Right lung (tissue), 2 donors: ENCODE measurements at regions not wholly inside any gene's neighbourhood (a gene's known extent, or its start where the extent isn't known, plus 50 kb on each side); places are given as distances from the start of the nearest gene placed in this dataset.
"Not testable (repeated sequence)": the region's sequence is repeated elsewhere in the genome, so short reads cannot be mapped to it uniquely, and the experiment has no call there.

Experiments
- DNase-seq, 2 donors: peaks; one replicate each; pipeline ENCODE4 v3.0.0-alpha.2; 2013

DNA sequence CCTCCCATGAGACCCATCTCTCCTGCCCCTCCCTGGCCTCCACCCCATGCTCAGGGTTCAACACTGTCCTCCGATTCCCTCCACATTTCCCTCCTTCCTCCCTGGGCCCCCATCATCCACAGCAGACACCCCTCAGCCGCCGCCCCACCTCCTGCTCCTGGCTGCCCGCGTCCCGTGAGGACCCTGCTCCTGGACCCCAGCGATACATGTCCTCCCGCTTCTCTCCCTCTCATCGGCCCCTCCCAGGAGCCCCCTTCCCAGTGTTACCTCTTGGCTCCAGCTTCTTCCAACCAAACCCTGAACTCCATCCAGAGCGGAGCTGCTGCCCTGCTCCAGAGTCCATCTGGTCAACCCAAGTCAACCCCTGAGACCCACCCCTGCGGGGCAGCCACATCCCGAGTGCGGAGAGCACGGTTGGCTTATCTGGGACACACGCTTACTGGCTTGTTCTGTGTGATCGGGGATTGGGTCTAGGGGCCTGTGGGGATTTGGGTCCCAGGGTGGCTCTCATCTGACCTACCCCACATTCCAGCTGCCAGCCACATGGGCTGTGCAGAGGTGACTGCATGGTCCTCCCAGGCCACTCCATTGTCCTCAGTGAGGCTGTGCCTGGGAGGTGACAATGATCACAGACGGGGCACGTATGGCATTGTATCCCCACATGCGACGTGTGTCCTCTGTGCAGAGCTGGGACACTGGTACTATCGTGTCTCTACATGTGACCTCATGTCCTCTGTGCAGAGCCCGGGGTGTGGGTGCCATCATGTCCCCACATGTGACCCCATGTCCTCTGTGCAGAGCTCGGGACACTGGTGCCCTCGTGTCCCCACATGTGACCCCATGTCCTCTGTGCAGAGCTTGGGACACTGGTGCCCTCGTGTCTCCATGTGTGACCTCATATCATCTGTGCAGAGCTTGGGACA is 333.6 kb downstream of the ADGRD1 start:
- DNase-seq, result no peak

DNA sequence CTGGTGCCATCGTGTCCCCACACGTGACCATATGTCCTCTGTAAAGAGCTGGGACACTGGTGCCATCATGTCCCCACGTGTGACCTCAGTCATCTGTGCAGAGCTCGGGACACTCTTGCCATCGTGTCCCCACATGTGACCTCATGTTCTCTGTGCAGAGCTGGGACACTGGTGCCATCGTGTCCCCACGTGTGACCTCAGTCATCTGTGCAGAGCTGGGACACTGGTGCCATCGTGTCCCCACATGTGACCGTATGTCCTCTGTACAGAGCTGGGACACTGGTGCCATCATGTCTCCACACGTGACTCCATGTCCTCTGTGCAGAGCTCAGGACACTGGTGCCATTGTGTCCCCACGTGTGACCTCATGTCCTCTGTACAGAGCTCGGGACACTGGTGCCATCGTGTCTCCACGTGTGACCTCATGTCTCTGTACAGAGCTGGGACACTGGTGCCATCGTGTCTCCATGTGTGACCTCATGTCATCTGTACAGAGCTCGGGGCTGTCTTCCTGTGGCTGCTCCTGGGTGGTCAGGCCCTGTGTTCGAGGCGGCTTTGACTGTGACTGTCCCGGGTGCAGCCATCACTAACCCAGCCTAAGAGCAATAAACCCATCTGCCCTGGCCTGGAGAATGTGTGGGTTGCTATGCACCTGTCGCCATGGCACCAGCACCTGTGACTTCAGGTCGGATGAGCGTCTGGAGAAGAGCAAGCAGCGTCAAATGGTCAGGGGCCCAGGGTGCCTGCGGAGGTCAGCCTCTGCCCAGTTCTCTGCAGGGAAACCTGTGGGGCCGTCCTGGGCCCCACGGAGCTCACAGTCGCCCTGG is 334.4 kb downstream of the ADGRD1 start:
- no peak for DNase-seq

DNA sequence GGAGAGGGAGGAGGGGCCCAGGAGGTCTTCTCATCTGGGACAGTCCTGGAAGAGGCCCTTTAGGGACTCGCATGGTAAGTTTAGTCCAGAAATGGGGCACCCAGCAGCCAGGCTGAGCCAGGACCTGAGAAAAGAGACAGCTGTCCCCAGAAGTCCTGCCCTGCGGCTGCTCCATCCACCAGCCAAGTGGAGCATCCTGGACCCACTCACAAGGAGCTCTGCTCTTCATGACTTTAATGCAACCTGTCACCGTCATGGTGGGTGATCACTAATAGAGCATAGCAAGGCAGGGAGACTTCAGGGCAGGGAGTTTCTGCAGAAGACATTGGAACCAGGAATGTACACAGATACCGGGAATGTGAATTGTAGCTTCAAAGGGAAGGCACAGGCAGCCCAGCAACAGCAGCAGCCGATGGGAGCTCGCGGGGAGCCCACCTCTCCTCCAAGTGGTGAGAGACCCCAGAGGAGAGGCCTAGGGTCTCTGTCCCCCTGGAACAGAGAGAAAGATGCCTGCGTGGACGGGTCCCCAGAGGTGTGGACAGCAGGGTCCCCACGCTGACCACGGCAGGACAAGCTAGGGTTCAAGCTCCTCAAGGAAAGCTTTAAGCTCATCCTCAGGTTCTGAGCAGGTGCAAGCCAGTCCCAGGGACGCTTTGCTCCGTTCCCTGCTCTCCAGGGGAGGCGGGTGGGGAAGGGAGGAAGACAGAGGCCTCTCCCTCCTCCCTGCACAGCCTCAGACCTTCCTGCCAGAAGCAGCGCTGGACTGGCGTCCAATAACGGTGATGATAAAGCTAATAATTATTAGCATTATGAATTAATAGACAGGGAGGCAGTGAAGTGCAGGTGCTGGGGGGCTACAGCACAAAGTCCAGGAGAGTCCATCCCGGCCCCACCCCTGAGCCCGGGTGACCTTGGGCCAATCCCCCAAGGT is 335.3 kb downstream of the ADGRD1 start:
- DNase-seq, result not testable (repeated sequence)

DNA sequence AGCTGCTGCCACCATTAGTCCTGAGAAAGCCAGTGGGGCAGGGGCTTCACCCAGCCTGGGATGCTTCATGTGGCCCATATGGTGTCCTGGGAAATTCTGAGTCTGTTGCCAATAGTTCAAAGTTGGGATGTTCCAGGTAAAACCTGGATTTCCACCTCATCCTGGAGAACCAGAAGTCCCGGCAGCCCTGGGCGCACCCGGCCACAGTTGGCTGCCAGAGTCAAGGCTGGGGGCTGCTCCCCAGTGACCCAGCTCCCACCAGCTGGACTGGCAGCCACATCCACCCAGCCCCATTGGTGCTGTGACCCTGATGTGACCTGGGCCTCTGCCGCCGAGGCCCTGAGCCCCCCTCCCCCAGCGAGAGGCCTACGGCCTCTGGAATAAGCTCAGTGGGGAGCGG is 336.1 kb downstream of the ADGRD1 start:
- DNase-seq, result not testable (repeated sequence)

DNA sequence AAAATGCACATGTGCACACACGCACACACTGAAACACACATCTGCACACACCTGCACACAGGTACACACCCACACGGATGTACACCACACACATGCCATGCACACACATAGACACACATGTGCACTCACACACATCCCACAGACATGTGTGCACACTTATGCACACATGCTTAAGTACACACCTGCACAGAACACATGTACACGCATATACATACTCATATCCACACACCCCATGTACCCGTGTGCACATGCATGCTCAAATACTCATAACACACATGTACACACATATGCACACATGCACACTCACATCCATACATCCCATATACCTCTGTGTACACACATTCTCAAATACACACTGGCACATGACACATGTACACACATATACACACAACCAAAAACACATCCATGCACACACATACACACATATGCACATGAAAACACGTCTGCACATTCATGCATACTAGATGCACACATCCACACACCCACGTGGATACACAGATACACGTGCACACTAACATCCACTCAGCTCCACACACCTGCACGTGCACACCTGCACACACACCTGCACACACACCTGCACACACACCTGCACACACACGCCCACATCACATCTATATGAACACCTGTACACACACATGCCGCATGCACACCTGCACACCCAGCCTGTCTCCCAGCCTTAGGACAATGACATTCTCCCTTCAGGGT is 336.7 kb downstream of the ADGRD1 start:
- no peak for DNase-seq

DNA sequence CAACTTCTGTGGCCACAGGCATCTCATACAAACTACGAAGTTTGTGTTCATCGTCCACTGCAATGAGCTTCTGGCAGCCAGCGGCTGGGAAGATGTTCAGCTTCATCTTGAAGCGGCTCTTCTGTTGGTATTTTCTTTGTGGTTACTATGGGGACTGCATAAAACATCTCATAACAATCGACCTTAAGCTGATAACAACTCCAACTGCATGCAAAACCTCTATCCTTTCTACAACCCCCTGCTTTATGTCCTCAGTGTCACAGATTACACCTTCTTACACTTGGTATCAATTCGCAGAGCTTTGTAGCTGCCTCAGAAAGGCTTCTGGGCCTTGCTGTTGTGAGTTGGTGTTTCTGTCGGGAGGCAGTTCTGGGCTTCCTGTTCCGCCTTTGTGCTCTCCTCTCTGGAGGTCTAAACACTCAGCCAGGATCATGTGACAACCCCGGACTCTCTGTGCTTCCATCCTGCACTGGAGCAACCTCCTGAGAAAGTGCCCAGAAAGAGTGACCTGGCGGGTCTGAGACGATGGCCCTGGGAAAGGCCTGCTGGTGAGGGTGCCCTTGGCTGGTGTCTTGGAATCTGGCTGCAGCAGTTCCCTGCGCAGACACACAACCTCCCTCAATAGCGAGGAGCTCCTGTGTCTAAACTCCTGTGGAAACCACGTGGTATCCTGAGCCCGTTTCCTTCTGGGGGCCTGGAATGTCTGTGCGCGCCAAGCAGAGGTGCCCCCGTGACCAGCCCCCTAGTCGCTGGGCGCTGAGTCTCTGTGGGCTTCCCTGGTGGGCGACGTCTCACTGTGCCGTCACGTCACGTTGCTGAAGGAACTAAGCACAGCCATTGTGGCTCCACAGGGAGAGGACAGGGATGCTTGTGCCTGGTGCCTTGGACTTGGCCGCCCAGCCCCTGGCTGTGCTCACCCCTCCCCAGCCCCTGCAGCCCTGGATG is 339.6 kb downstream of the ADGRD1 start:
- not testable (repeated sequence) for DNase-seq

DNA sequence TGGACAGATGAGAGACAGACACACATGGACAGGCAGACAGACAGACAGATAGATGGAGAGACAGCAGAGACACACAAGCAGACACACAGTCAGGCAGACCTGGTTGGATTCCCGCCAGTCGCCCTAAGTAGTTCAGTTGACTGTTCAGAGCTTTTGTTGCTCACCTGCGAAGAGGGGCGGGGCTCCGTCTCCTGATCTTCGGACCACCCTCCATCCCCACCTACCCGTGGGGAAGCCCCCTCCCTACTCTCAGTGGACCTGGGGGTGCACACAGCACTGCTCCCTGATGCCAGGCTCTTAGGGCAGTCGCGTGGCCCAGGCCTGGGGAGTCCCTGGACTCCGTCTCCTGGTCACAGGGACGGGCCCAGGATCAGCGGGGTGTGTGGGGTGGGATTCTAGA is 341.0 kb downstream of the ADGRD1 start:
- not testable (repeated sequence) for DNase-seq

DNA sequence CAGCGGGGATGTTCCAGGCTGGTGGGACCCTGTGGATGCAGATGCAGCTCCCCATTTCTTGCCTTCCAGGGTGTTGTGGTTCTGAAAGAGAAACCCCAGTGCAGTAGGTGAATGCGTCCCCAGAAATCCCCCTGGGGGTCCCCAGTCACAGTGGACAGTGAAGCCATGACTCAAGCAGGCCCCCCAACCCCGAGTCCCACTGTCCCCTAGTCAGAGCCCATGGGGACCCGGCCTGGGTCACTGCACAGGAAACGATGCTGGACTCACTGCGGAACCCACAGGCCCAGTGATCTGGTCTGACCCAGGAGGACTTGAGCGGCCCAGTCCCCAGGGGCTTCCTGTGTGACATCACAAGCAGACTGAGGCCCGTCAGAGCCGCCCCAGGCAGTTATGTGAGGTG is 341.4 kb downstream of the ADGRD1 start:
- DNase-seq, result not testable (repeated sequence)

DNA sequence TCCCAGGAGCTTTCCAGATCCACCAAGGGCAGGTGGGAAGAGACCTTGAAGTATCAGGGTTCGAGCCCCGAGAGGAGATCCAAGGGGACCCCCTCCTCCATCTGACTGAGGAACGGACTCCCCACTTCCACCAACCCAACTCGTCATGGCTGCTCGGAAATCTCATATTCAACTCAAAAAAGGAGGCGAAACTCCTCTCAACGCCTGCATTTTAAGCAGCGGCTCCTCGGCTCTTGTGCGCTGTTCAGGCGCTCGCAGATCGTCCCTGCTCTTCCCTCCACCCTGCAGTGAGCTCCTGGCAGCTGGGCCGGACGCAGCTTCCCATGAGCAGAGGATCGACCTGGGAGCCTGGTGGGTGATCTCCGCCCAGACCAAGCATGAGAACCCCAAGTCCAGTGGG is 341.9 kb downstream of the ADGRD1 start:
- not testable (repeated sequence) for DNase-seq

DNA sequence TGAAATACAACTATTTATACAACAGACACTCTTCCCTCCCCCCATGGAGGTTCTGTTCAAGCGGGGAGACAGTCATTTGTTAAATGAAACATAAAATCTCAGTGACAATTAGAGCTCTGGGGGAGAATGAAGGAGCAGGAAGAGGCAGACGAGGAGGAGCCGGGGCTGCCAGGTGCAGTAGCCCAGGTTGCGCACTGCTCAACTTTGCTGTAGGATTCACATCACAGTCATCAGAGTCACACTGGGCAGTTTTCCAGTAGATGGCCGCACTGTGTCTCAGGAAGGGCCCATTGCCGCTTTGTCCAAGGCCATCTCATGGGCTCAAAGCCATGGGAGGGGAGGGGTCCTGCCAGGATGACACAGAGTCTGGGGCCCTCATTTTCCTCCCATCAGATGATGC is 342.4 kb downstream of the ADGRD1 start:
- not testable (repeated sequence) for DNase-seq

DNA sequence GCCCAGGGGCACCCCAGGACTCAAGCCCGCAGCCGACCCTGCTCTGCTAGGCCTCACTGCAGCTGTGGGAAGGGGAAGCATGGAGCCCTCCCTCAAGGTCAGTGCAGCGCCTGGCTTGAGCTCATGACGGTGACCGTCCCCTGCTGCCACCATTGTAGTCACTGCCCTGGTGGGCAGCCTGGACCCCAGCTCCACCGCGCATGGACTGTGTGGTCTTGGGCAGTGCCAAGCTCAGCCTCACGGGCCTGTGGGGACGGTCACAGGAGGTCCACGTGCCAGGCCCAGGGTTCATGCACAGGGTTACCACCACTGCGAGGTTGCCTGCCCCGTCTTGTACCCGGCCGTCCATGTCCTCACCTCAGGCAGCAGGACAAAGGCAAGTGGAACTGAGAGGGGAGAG is 342.9 kb downstream of the ADGRD1 start:
- not testable (repeated sequence) for DNase-seq

DNA sequence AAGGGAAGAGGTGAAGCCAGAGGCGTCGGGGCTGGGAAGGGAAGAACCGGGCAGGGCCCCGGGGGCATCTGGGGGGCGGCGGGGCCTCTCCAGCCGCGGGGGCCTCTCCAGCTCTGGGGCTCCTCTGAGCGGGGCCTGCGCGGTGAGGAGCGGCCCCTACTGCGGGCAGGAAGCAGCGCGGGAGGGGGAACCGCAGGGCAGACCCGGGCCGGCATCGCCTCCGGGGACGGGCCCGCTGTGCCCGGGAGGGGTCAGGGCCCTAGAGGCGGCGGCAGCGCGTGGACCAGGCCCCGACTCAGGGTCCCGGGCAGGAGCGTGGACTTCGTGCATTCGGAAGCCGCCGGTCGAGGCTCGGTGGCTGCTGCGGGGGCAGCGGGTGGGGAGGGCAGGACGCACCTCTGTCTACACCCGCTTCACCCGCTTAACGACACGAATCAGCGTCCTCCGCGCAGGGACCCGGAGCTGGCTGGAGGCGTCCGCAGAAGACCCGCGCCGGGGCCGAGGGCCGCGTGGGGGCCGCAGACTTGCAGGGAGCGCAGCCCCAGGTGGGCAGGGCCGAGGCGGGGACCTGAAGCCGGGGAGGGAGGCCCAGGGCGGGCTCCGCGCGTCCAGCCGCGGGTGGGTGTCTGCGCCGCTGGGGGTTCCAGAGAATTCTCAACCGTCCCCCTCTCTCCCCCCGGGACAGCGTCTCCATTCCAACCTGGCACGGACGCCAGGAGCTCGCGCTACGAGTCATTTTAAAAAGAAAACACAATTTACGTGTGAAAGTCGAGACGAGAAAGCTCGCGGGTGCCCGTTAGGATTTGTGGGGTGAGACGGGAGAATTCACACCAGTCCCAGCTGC is 345.0 kb downstream of the ADGRD1 start:
- not testable (repeated sequence) for DNase-seq

DNA sequence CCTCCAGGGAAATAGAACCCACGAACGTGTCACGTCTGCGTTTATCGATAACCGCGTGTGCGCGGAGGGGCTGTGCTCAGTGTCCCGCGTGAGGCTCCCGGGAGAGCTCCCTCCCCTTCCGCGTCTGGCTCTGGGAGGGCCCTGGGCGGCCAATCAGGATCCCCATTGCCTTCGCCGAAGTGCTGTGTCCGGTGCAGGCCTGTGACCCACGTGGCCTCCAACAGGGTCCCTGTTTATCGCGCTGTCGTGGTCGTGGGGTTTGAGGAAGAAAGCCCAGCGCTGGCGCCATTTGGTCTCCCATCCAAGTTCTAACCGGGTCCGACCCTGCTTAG is 345.6 kb downstream of the ADGRD1 start:
- not testable (repeated sequence) for DNase-seq

DNA sequence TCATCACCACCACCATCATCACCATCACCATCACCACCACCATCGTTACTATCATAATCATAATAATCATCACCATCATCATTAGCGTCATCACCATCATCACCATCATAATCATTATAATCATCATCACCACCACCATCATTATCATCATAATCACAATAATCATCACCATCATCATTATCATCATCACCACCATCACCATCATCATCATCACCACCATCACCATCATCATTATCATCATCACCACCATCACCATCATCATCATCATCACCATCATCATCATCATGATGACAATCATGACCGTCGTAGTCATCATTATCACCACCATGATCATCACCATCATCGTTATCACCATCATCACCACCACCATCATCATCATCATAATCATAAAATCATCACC is 349.9 kb downstream of the ADGRD1 start:
- DNase-seq, result not testable (repeated sequence)

DNA sequence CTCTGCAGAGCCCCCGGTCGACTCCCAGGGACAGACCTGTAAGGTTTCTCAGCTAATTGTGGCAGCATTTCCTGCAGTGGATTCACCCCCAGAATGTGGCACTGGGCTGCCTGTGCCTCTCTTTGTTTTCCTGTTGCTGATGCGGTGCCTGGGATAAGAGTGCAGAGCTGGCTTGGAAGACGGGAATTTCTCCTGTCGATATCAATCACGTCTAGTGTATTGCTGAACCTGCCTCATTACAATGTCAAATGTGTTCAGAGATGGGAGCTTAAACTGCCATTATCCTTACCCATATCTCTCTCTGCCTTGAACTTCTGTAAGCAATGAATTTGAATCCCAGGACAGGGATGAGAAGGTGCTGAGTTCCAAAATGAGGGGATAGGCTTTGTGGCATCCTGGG is 350.9 kb downstream of the ADGRD1 start:
- DNase-seq, result not testable (repeated sequence)

DNA sequence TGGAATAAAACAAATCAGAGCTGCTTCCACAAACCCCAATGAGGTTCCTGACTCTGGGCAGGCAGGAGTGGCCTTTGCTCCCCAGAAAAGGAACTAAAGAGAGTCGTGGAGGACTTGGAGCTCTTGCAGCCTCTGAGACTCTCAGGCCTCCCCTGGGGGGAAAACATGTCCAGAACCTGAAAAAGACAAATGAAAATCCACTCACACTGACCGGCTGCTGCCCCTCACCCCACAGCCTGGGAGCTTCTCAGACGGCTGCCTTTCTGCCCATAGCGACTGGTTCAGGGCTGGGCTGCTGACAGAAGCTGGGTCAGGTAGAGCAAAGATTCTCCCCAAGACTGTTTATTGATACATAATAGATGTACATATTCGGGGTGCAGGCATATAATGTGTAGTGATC is 356.0 kb downstream of the ADGRD1 start:
- no peak for DNase-seq

DNA sequence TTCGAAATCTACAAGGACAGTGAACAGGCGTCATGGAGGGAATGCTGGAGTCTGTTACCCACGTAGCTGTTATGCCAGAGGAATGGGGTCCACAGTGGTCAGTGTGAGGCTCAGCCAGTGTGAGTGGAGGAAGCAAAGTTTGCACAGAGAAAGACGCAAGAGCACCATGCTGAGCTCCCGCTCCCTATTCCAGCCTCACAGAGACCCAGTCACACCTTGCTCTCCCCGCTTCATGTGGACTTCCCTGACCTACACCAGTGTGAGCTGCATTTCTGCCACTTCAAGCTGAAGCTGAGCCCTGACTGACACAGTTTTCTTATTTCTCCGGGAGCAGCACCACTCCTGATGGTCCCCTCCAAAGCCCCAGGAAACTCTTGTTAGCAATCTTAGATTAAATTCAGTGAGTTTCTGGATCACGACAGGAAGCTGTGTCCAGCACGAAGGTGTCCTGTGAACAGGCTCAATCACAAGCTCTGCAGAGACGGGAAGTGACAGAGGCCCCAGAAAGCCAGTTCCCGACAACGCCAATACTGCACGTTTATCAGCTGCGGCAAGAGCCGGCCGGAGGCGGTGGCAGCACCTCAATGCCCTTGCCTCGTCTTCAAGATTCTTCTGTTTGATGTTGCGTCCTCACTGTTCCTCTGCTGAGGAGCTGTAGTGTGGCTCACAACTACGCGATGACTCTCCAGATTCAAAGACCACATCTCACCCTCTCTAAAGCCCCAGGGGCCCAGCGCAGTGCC is 356.7 kb downstream of the ADGRD1 start:
- DNase-seq, result not testable (repeated sequence)

DNA sequence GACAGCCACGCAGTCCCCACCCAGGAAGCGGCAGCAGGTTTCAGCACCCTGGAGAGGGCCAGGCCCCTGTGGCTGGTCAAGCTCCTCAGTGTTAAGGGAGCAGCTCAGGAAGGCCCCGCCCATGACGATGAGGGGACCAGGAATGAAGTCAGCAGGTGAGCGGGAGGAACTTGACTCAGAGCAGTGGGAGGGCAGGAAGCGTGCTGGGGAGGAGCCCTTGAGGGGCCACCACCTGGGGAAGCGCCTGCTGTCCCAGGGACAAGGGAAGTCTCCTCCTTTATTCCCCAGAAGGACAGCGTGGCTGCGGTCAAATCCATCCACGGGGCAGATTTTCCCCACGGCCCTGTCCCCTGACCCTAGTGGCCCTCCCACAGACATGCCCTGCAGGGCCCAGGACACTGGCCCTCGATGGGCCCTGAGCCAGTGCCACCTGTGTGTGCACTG is 357.6 kb downstream of the ADGRD1 start:
- not testable (repeated sequence) for DNase-seq
